HCT116 (cell line): ENCODE measurements at regions not wholly inside any gene's neighbourhood (a gene's known extent, or its start where the extent isn't known, plus 50 kb on each side); places are given as distances from the start of the nearest gene placed in this dataset.

Source experiments
- ATAC-seq: fragments of 200-7000 bp; cut with Tn5 transposase; 2 replicates; pipeline ENCODE4 v1.9.1; 2020; ENCODE audit warnings: mild to moderate bottlenecking, moderate library complexity
- BruUV-seq: library from RNA; stranded (reverse); fragments of 400-500 nt; replicated peaks from 2 replicates; lab custom pipeline; 2021; lab: Mats Ljungman, UMichigan
- CTCF ChIA-PET: fragments of 300-600 bp; sonication (Branson Sonifier 250); formaldehyde crosslinking; loops from one replicate; lab custom pipeline; 2021; ENCODE audit warnings: antibody characterized with exemption; lab: Charles Lee
- POLR2A ChIA-PET: fragments of 300-600, 350-600 bp; sonication (Branson Sonifier 250); formaldehyde crosslinking; loops from one replicate; lab custom pipeline; 2021; ENCODE audit warnings: antibody characterized with exemption; lab: Charles Lee
- RAD21 ChIA-PET, 2 experiments: fragments of 300-600 bp; sonication (Branson Sonifier 250); formaldehyde crosslinking; loops; one replicate each; lab custom pipeline; 2023; ENCODE audit warnings: low total read pairs in 2 of 2; ENCODE audit not compliant: uncharacterized antibody in 2 of 2, unreplicated experiment in 2 of 2, low non-redundant PET in 1 of 2; lab: Charles Lee
- DNase-seq: peaks from one replicate; pipeline ENCODE4 v3.0.0-alpha.2; 2010; ENCODE audit warnings: low read depth, low spot score
- H2AFZ ChIP-seq: fragments of 200-600 bp; shearing (Covaris generic), sonication (generic); 2 replicates; pipeline ENCODE4 v1.6.1; 2017; ENCODE audit warnings: low read depth, mixed run types, mixed read lengths, antibody characterized with exemption, low read length; ENCODE audit not compliant: poor library complexity, severe bottlenecking
- H3K27ac ChIP-seq: 2 replicates; pipeline ENCODE4 v1.5.1; 2012; ENCODE audit warnings: low read depth, low read length
- H3K27me3 ChIP-seq: fragments of 200-600 bp; sonication (generic); 2 replicates; pipeline ENCODE4 v1.6.1; 2016; ENCODE audit warnings: mixed run types, low read length, mixed read lengths; ENCODE audit not compliant: insufficient read depth
- H3K36me3 ChIP-seq, 2 experiments: fragments of 200-500 bp in 1 of 2; fragments of 200-600 bp in 1 of 2; sonication (Bioruptor generic) in 1 of 2; sonication (generic) in 1 of 2; 2 replicates each; pipeline versions ENCODE4 v1.5.1 to v1.6.1; 2014 to 2016; ENCODE audit warnings: low read length in 2 of 2, inconsistent platforms in 1 of 2, mixed read lengths in 1 of 2, mixed run types in 1 of 2; ENCODE audit not compliant: insufficient read depth in 2 of 2, control insufficient read depth in 1 of 2
- H3K4me1 ChIP-seq, 2 experiments: fragments of 200-600 bp in 1 of 2; sonication (generic) in 1 of 2; 2 replicates each; pipeline versions ENCODE4 v1.5.1 to v1.6.1; 2012 to 2017; ENCODE audit warnings: low read length in 2 of 2, inconsistent platforms in 1 of 2, mild to moderate bottlenecking in 1 of 2, mixed read lengths in 1 of 2, mixed run types in 1 of 2, moderate library complexity in 1 of 2; ENCODE audit not compliant: insufficient read depth in 2 of 2, control insufficient read depth in 1 of 2
- H3K4me2 ChIP-seq: fragments of 200-600 bp; sonication (generic); 2 replicates; pipeline ENCODE4 v1.6.1; 2017; ENCODE audit warnings: mixed run types, low read length, mixed read lengths
- H3K4me3 ChIP-seq, 2 experiments: fragments of 200-600 bp in 1 of 2; sonication (generic) in 1 of 2; replicated peaks in 1 of 2; 2 replicates each; pipeline ENCODE4 v1.5.1; 2011 to 2016; ENCODE audit warnings: low read length in 2 of 2, control low read depth in 1 of 2, low read depth in 1 of 2, mild to moderate bottlenecking in 1 of 2, mixed read lengths in 1 of 2, mixed run types in 1 of 2
- H3K79me2 ChIP-seq: fragments of 200-600 bp; sonication (generic); 2 replicates; pipeline ENCODE4 v1.6.1; 2017; ENCODE audit warnings: mild to moderate bottlenecking, mixed run types, low read length, moderate library complexity, mixed read lengths; ENCODE audit not compliant: insufficient read depth
- H3K9ac ChIP-seq: fragments of 200-600 bp; sonication (generic); 2 replicates; pipeline ENCODE4 v1.6.1; 2016; ENCODE audit warnings: low read length, mixed read lengths
- H3K9me2 ChIP-seq: fragments of 200-600 bp; sonication (generic), shearing (Covaris generic); 2 replicates; pipeline ENCODE4 v1.6.1; 2017; ENCODE audit warnings: mixed run types, mild to moderate bottlenecking, moderate library complexity; ENCODE audit not compliant: insufficient read depth
- H3K9me3 ChIP-seq, 2 experiments: fragments of 200-500 bp in 1 of 2; fragments of 200-600 bp in 1 of 2; sonication (Bioruptor generic) in 1 of 2; sonication (generic) in 1 of 2; 2 replicates each; pipeline ENCODE4 v1.6.1; 2014 to 2017; ENCODE audit warnings: low read length in 2 of 2, mixed read lengths in 2 of 2, inconsistent platforms in 1 of 2, low read depth in 1 of 2, mild to moderate bottlenecking in 1 of 2, mixed run types in 1 of 2, moderate library complexity in 1 of 2; ENCODE audit not compliant: control insufficient read depth in 1 of 2, insufficient read depth in 1 of 2
- H4K20me1 ChIP-seq: fragments of 200-600 bp; sonication (generic), shearing (Covaris generic); 2 replicates; pipeline ENCODE4 v1.6.1; 2017; ENCODE audit warnings: mixed run types, mild to moderate bottlenecking, moderate library complexity; ENCODE audit not compliant: insufficient read depth
- CBX3 ChIP-seq: IDR thresholded peaks from 2 replicates; pipeline ENCODE4 v1.6.1; 2012; ENCODE audit warnings: low read depth
- CEBPB ChIP-seq: IDR thresholded peaks from 2 replicates; pipeline ENCODE4 v1.6.1; 2012; ENCODE audit warnings: low read depth
- EGR1 ChIP-seq: IDR thresholded peaks from 2 replicates; pipeline ENCODE4 v1.6.1; 2012; ENCODE audit warnings: low read depth
- EZH2phosphoT487 ChIP-seq: fragments of 200-600 bp; IDR thresholded peaks from 2 replicates; pipeline ENCODE4 v1.6.1; 2018; ENCODE audit warnings: antibody characterized with exemption, borderline replicate concordance
- RAD21 ChIP-seq: IDR thresholded peaks from 2 replicates; pipeline ENCODE4 v1.6.1; 2012; ENCODE audit warnings: low read depth, mild to moderate bottlenecking
- TCF7L2 ChIP-seq: IDR thresholded peaks from 2 replicates; pipeline ENCODE4 v1.7.0; 2011; ENCODE audit warnings: borderline replicate concordance, inconsistent platforms; ENCODE audit not compliant: insufficient read depth, insufficient read length; ENCODE audit errors: extremely low read depth
- ZNF274 ChIP-seq: fragments of 200-500 bp; sonication (Bioruptor generic); IDR thresholded peaks from 2 replicates; pipeline ENCODE4 v1.6.1; 2014; ENCODE audit warnings: mild to moderate bottlenecking, low read depth, low read length, inconsistent platforms
- intact Hi-C: fragments of 100-400 bp; cut with micrococcal nuclease; formaldehyde crosslinking; loops from 2 replicates; pipeline ENCODE4 v1.10.0; 2022

DNA sequence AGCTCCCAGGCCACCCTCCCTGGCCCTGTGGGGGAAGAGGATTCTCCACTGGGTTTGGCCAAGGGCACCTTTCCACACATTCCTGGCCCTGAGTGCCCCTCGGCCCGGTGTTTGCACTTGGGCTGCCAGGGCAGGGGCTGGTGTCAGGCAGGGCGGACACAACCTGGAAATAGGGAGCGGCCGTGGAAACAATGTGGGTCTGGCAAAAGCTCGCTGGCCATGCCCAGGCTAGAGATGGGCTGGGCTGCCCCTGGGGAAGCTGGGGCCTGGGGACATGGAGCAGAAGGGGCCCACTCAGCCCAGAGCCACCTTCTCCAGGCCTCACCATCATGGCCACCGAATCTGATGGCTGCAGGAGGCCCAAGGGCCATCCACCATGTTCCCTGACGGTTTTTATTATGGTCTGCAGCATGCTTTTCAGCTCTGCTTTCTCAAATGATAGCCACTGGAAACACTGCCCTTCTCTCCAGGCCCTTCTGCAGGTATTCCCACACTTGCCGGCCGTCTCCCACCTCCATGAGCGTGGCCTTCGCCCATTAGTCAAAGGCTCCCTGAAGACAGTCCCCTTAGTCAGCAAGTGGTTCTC lies 275.1 kb downstream of the CYP26B1 start:
- Histone ChIP-seq H3K9me2 (no peaks in the 10 kb centered on the region), H3K4me1 (peaks cover 0 to 8% of the 10 kb centered on the region in 2 experiments; a peak in 2 of 4 replicates), H3K27me3 (no peaks in the 10 kb centered on the region), H3K4me2 (no peak overlapping the region), H3K27ac (no peak overlapping the region), H2AFZ (no peak overlapping the region), H3K79me2 (no peaks in the 10 kb centered on the region), H3K36me3 (no peaks in the 10 kb centered on the region), H3K9me3 (no peaks in the 10 kb centered on the region), H3K4me3 (no peak overlapping the region), H4K20me1 (no peaks in the 10 kb centered on the region), H3K9ac (no peak overlapping the region)
- ChIA-PET CTCF (no interaction called here), POLR2A (no interaction called here), RAD21 (no interaction called here)
- TF ChIP-seq ZNF274 (no peak), TCF7L2 (no peak), EGR1 (no peak), RAD21 (no peak), CBX3 (no peak), EZH2phosphoT487 (no peak)
- BruUV-seq: no TSS peak
- DNase-seq (no peak), ATAC-seq (no peak)
- intact Hi-C loops: no loop called here

DNA sequence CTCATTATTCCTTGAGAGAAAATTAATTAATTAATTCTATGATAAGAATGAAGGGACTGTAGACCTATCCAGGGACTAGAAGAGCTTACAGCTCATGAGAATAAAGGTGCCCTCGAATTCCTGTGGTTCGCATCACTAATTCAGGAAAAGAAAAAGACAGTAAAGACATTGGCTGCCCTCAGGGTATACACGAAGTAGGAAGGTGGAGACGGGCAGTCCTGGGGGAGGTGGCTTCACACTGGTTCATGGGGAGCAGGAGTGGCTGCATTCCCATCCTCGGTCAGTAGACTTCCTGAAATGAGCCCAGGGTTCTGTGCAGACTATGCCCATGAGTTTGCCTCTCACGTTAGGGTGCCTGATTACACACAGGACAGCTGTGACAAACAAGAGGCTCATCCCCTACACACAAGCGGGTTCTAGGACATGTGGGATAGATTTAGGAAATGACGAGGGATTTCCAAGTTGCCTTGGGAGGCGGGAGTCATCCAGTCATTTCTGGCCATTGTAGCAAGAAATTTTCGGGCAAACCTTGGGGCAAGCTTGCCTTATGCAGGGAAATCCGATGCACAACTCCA lies 282.2 kb downstream of the CYP26B1 start:
- no peak for DNase-seq
- no peak for ATAC-seq
- H4K20me1 ChIP-seq: no peaks in the 10 kb centered on the region
- TF ChIP-seq CEBPB: no peak
- no peak for TF ChIP-seq TCF7L2
- no peak for TF ChIP-seq EGR1
- no peak for TF ChIP-seq ZNF274
- TF ChIP-seq EZH2phosphoT487: no peak
- TF ChIP-seq, all 23 proteins: peak for 0
- H3K27ac ChIP-seq: no peak overlapping the region
- no peaks in the 10 kb centered on the region for H3K9me2 ChIP-seq
- H2AFZ ChIP-seq: no peak overlapping the region
- ChIA-PET POLR2A (no interaction called here), RAD21 (no interaction called here), CTCF (no interaction called here)
- H3K4me2 ChIP-seq: no peak overlapping the region
- no peaks in the 10 kb centered on the region for H3K79me2 ChIP-seq
- BruUV-seq: no TSS peak
- H3K36me3 ChIP-seq: no peaks in the 10 kb centered on the region
- peaks cover 10% of the 10 kb centered on the region; the same call in 1 of the 2 replicates for H3K27me3 ChIP-seq
- no peak overlapping the region for H3K4me3 ChIP-seq
- H3K9ac ChIP-seq: no peak overlapping the region
- no peaks in the 10 kb centered on the region for H3K4me1 ChIP-seq
- intact Hi-C loops: no loop called here
- H3K9me3 ChIP-seq: no peaks in the 10 kb centered on the region
